Transverse colon (tissue), 3 donors: ENCODE measurements at regions not wholly inside any gene's neighbourhood (a gene's known extent, or its start where the extent isn't known, plus 50 kb on each side); places are given as distances from the start of the nearest gene placed in this dataset.

ENCODE experiments used
- CTCF ChIP-seq, 5 experiments: fragments of 200-600 bp in 3 of 5; fragments of 450-650 bp in 2 of 5; sonication (generic) in 3 of 5; IDR thresholded peaks; 1 replicate in 2 of 5; 2 replicates in 3 of 5; pipeline ENCODE4 v1.5.1; 2016 to 2017; ENCODE audit warnings: antibody characterized with exemption in 5 of 5, inconsistent platforms in 3 of 5, mild to moderate bottlenecking in 2 of 5, moderate library complexity in 1 of 5
- EP300 ChIP-seq: sonication (generic); formaldehyde crosslinking; IDR thresholded peaks from one replicate; pipeline ENCODE4 v1.6.1; 2017; ENCODE audit warnings: antibody characterized with exemption, low read depth

DNA sequence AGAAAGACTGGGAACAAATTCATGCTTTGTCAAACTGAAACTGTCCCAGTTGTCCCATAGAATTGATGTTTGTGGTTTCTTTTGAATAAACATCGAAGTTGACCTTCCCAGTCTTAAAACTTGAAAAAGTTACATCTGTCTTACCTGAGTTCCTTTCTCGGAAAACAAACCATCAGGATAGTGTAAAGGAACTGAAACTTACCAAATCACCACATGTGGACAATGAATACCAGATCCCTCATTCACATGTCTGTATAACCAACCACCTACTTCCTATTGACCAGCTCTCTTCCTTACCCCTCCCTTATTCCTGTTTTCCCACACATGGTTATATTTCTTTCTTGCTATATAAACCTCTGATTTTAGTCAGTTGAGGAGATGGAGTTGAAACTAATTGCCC lies 791.7 kb upstream of the PCDH20 start:
- TF ChIP-seq CTCF (IDR thresholded peaks at IDR 0.05) (no peak), EP300 (no peak)
